GM18508 (cell line): ENCODE measurements at regions not wholly inside any gene's neighbourhood (a gene's known extent, or its start where the extent isn't known, plus 50 kb on each side); places are given as distances from the start of the nearest gene placed in this dataset.
"Not testable (repeated sequence)": the region's sequence is repeated elsewhere in the genome, so short reads cannot be mapped to it uniquely, and the experiment has no call there.

ENCODE experiments used
- ATAC-seq: cut with Tn5 transposase; IDR thresholded peaks from one replicate; pipeline ENCODE4 v1.9.1; 2021; ENCODE audit warnings: moderate number of reproducible peaks; ENCODE audit not compliant: insufficient read depth, unreplicated experiment

DNA sequence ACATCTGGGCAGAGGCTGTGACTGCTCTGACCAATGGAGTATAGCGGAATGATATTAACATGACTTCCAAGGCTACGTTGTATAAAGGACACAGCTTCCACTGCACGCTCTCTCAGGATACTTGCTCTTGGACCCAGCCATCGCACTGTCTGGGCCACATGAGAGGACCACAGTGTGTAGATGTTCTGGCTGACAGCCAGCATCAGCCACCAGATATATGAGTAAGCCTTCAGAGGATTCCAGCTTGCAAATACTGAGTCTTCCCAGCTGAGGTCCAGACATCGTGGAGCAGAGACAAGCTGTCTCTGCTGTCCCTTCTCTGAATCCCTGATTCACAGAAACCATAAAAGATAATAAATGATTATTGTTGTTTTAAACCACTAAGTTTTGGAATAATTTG, 146.8 kb upstream of the USP9X start:
- no peak for ATAC-seq

DNA sequence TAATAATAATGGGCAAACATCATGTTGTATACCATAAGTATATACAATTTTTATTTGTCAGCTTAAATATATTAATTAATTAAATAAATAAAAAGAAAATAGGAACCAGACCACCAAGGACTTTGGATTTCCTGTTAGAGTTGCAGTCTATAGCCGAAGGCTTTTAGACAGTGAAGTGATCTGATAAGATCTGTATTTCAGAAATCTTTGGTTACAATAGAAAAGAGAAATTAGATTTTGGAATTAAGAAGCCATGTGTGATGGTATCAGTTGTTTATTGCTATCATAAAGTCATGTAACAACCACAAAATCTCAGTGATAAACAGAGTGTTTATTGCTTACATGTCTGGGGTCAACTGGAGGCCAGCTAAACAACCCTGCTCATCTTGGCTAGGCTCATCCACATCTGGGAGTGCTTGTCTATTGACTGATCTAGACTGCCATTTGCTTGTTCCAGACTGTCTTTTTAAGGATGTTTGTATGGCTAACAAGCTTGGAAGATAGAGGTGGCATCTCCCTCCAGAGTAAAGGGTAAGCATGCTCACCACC, 142.1 kb upstream of the USP9X start:
- no peak for ATAC-seq

DNA sequence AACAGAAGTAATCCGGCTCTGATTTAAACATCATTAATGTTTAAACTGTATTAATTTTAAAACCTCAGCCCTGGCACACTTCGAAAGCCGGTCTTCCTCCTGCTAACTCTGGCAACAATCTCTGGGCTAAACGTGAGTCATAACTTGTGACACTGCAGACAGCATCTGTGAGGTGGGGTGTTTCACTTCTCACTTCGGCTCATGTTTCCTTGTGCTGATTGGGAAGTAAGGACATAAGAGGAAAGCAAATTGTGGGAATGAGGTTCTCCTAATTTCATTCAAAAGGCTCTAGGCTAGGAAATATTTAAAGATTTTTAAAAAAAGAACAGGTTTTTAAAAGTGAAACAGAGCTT, 139.9 kb upstream of the USP9X start:
- ATAC-seq: no peak

DNA sequence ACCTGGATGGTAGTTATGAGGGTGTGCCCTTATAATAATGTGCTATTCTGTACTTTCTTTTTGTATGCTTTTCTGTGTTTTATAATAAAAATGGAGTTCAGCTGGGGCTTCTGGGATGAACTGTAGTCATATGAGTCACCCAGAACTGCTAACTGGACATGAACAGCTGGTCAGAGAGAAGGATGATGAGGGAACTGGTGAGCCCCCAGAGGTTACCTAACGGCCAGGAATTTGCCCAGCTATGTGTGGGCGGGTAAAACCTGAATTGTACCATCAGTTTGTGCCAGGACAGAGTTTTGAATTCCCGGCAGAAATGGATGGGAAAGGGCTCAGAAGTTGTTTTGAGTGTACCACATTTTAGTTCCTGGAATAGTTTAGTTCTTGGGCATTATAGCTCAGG, 138.0 kb upstream of the USP9X start:
- ATAC-seq: no peak

DNA sequence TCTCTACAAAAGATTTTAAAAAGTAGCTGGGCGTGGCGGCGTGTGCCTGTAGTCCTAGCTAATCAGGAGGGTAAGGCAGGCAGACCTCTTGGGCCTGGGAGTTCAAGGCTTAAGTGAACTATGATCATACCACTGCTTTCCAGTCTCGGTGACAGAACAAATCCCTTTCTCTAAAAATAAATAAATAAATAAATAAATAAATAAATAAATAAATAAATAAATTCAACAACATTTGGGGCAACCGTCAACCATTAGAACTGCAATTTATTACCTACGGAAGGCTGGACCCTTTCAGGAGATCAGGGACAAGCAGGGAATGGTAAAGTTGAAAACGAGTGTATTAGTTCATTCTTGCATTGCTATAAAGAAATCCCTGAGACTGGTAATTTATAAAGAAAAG, 136.2 kb upstream of the USP9X start:
- no peak for ATAC-seq

DNA sequence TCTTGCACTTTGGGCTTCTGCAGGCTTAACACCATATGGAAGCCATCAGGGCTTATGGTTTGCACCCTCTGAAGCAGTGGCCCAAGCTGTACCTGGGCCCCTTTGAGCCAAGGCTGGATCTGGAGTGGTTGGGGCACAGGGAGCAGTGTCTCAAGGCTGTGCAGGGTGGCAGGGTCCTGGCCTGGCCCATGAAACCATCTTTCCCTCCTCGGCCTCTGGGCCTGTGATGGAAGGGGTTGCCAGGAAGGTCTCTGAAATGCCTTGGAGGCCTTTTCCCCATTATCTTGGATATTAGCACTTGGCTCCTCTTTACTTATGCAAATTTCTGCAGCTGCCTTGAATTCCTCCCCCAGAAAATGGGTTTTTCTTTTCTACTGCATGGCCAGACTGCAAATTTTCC, 134.7 kb upstream of the USP9X start:
- ATAC-seq: no peak

- not testable (repeated sequence) for ATAC-seq
Measured at GRCh38 chrX:40951407-40951806, 133.8 kb upstream of the USP9X start.

- ATAC-seq: peak; percentile 16
Measured at GRCh38 chrX:40952855-40953254, 132.4 kb upstream of the USP9X start.

- ATAC-seq: peak; percentile 58
Measured at GRCh38 chrX:40953369-40953768, 131.9 kb upstream of the USP9X start.

- ATAC-seq: no peak
Measured at GRCh38 chrX:40960041-40960440, 125.2 kb upstream of the USP9X start.

DNA sequence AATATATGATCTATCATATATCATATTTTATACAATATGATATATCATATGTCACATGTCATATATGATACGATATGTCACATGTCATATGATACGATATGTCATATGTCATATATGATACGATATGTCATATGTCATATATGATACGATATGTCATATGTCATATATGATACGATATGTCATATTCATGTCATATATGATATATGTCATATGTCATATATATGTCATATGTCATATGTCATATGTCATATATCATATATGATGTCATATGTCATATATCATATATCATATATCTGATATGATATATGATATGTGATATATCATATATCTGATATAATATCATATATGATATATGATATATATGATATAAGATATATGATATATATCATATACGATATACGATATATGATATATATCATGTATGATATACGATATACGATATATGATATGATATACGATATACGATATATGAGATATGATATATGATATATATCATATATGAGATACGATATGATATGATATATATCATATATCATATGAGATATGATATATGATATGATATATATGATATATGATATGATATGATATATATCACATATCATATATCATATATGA, 122.3 kb upstream of the USP9X start:
- ATAC-seq: no peak

DNA sequence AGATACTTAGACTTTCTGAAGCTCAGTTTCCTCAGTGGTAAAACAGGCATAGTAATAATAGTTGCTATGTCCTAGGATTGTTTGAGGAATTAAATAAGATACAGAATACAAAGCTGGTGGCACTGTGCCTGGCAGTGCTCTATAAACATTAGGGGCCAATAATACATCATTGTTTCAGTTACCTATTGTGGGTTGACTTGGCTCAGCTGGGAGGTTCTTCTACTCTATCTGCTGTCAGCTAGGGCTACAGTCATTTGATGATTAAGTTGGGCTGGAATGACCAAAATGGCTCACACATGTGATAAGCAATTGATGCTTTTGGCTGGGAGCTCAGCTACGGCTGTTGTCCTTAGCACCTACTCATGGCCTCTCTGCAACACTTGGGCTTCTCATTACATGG, 121.2 kb upstream of the USP9X start:
- ATAC-seq: no peak

- ATAC-seq: no peak
Measured at GRCh38 chrX:40964633-40965586, 120.3 kb upstream of the USP9X start.

GRCh38 chrX:40966213-40966820, 118.9 kb upstream of the USP9X start:
- ATAC-seq: no peak

DNA sequence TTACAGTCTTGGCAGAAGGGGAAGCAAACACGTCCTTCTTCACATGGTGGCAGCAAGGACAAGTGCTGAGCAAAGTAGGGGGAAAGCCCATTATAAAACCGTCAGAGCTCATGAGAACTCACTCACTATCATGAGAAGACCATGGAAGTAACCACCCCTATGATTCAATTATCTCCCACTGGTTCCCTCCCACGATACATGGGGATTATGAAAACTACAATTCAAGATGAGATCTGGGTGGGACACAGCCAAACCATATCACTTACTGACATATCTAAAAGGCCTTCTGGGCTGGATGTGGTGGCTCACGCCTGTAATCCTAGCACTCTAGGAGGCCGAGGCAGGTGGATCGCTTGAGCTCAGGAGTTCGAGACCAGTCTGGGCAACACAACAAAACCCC, 117.1 kb upstream of the USP9X start:
- ATAC-seq: no peak

GRCh38 chrX:40971736-40972135, 113.5 kb upstream of the USP9X start:
- no peak for ATAC-seq

DNA sequence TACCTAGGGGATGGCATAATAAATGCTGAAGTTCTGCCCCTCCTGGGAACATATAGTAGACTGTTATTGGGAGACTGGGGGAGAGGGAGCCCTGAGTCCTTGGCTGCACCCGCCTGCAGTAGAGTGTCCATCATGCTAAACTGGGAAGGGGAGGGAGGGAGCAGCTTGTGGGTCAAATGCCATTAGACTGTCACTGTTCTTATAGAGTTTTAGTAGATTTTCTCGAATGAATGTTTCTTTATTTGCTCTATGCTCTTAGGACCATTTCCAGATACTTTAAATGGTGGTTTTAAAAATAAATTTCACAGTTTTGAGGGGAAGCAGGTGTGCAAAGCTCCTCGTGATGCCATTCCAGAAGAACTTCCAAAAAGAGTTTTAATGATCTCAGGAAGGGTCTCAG, 111.6 kb upstream of the USP9X start:
- no peak for ATAC-seq

DNA sequence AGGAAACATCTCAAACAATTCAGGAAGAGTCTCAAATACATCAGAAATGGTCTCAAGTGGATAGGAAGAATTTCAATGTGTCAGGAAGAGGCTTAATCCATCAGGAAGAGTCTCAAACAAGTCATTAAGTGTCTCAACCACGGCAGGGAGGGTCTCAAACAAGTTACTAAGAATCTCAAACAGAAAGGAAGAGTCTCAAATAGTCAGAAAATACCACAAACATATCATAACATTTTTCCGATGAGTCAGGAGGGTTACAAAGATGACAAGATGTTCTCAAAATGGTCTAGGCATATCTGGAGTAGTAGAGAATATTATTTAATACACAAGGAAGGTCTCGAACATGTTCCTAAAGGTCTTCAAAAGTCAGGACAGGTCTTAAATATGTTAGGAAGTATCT, 109.3 kb upstream of the USP9X start:
- no peak for ATAC-seq

DNA sequence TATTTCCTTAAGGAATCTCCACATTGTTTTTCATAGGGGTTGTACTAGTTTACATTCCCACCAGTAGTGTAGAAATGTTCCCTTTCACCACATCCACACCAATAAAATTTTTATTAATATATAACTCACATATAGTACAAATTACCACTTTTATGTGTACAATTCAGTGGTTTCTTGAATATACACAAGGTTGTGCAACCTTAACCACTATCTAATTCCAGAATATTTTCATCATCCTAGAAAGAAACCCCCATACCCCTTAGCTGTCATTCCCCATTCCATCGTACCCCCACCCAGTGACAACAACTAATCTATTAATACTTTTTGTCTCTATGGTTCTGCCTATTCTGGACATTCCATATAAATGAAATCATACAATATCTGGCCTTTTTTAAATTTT, 108.3 kb upstream of the USP9X start:
- ATAC-seq: no peak

DNA sequence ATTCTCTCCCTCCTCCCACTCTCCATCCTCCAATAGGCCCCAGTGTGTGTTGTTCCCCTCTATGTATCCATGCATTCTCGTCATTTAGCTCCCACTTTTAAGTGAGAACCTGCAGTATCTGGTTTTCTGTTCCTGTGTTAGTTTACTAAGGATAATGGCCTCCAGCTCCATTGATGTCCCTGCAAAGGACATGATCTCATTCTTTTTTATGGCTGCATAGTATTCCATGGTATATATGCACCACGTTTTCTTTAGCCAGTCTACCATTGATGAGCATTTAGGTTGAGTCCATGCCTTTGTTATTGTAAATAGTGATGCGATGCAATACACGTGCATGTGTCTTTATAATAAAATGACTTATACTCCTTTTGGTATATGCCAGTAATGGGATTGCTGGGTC, 100.3 kb upstream of the USP9X start:
- ATAC-seq: no peak

GRCh38 chrX:40987413-40987812, 97.8 kb upstream of the USP9X start:
- no peak for ATAC-seq
